ENCODE measurements at regions not wholly inside any gene's neighbourhood (a gene's known extent, or its start where the extent isn't known, plus 50 kb on each side); places are given as distances from the start of the nearest gene placed in this dataset.
A peak's percentile ranks its signal among the peaks of the same experiment; 100 is the strongest.

DNA sequence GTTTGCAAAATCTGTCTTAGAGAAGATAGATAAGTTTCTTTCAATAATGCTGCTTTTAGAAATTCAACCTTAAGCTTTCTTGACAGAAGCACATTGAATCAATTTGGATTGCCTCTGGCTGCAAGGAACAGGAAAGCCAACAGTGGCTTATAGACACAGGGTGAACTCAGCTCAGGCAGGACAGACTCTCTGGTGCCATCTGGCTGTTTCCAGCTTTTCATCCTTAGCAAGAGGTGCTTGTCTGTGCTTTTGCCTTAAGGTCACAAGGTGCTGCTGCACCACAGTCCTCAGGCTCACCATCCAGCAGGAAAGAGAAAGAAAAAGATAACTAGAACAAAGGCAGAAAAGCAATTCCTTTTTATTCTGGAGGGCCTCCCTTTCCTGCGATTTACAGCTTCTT, 93.7 kb upstream of the ETS2 start:
- peak; percentile 10 for DNase-seq

DNA sequence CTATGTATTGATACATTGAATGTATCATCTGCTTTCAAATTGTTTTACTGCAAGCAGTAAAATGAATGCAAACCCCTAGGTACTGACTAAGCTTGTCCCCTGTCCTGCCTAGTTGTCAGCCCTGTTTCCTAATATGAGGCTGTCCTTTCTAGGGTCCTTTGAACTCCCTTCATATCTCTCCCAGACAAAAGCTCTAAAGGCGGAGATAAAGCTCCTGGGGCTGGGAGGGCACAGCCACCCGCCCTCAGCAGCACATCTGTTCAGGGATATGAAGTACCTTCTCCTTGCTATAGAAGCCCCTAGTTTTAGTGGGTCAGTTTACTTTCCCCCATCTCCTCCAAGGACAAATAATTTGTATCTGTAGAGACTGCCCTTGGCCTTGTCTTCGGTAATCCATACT, 93.1 kb upstream of the ETS2 start:
- DNase-seq: no peak

DNA sequence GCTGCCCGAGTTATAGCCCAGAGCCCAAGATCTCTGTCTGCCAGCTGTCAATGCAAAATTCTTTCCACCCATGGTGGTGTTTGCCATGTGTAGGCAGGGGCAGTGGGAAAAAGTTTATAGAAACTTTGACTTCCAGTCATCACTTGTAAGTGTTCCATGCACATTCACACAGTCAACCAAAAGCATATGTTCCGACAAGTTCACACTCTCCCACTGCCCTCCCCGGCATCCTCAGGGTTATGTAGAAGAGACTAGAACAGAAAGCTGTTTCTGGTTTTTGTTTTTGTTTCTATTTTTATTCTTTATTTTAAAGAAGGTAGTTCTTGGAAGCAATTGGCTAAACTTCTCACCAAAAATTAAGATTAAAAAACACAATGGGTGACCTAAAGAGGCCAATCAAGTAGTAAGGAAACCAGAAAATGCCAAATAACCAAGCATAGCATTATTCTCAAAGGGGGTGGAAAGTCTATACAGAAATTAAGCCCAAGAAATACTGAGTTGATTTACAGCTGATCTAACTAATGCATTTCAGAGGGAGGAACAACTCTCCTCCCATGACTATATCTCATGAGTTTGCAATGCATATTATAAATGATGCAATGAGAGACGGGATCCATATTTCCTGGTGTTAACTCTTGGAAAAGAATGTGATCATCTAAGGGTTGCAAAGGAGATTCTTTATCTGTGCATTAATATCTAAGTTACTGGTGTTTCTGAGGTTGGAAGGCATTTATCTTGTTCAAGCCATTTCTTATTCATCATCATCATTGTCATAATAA, 91.5 kb upstream of the ETS2 start:
- no peak for DNase-seq

DNA sequence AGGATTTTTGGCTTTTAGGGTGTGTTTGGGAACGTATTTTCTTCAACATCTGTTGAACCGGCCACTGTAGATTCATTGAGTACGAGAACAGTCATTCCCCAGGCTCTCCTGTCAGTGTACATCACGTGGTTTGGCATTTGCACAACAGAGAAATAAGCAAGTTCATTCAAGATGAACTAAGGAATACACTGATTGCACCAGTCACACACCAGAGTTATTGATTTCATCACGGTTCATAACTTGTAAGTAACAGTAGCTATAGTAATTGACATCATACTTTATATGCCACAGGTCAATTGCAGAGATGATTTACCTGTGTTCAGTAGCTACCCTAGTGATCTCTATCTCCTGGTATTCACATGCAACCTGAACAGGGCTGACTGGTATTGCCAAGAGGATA, 90.7 kb upstream of the ETS2 start:
- no peak for DNase-seq

DNA sequence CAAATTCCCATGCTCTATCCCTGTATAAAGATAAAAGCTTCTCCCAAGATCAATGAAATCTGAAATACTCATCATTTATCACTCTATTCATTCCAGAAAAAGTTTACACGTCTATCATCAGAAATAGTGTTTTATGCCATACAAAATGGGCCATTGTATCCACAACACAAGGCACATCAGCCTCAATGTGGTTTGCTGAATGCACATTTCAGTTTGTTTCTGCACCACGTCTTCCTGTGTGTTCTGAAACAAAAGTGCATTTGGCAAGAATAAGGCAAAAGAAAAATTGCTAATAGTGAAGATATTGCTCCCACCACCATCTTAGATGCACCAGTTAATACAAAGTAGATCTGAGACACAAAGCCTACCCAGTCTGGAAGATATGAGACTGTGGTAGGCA, 89.6 kb upstream of the ETS2 start:
- DNase-seq: no peak

DNA sequence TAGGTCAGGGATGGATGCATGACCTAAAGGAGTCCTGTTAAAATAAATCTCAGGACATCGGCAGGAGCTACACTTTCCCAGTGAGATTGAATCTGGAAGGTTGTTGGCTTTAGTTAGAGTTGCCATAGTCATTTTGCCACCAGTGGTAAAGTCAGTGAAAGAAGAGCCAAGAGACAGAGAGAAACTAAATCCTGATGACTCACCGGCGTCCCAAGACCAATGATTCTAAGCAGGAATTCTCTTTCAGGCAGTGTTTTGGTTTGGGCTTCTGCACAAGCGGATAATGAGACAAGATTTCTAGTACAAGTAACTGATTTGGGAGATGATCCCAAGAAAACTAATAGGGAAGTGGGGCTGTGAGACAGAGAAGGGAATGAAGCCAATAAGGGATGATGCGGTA, 88.8 kb upstream of the ETS2 start:
- no peak for DNase-seq

DNA sequence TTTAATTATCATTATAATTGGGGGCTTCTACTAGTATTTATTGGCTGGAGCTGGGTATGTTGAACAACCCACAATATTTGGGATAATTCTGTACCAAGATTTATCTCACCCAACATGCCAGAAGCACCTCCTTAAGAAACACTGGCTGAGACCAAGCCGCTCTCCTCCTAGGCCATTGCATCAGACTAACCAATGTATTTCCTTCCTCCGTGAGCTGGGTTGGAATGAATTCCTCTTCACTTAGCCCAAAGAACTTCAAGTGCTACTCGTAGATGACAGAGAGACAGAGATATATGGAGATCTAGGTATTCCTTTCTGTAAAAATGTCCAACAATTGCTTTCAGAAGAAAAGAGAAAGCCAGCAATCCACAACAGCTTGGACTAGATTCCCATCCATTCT, 87.2 kb upstream of the ETS2 start:
- no peak for DNase-seq

DNA sequence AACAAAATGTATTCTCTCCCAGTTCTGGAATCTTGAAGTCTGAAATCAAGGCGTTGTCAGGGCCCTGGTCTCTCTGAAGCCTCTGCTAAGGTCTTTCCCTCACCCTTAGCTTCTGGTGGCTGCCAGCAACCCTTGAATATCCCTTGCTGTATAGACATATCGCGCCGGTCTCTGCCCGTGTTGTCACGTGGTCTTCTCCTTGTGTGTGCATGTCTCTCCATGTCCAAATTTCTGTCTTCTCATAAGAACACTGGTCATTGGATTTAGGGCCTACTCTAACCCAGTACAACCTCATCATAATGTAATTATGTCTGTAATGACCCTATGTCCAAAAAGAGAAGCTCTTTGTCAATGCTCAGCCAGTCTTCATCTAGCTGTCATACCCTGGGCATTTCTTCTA, 85.7 kb upstream of the ETS2 start:
- no peak for DNase-seq

DNA sequence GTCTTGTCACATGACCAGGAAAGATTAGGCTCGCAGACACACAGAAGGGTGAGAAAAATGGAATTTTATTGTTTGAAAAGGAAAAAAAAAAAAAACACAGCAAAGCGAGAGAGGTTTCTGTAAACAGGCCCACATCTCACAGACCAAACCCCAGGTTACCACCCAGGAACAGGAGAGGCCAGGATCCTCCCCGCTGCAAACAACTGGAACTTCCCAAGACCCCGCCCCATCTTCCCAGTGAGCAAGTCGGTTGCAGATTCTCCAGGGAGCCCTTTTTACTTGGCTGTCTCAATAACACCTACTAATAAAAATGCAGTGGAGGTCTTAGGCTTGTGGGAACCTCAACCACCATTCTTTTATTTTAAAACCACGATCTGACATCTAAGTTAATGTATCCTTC, 84.7 kb upstream of the ETS2 start:
- DNase-seq: no peak

DNA sequence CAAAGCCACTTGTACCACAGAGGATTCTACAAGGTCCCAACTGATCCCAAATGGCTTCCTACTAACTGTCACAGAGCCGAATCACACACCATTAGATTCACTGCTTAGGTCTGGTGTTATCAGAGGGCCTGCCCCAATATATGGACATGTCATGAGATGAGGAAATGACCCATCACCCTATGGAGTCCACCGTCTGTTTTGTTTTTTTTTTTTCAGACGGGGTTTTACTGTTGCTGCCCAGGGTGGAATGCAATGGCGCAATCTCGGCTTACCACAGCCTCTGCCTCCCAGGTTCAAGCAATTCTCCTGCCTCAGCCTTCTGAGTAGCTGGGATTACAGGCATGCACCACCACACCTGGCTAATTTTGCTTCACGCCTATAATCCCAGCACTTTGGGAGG, 83.8 kb upstream of the ETS2 start:
- no peak for DNase-seq

DNA sequence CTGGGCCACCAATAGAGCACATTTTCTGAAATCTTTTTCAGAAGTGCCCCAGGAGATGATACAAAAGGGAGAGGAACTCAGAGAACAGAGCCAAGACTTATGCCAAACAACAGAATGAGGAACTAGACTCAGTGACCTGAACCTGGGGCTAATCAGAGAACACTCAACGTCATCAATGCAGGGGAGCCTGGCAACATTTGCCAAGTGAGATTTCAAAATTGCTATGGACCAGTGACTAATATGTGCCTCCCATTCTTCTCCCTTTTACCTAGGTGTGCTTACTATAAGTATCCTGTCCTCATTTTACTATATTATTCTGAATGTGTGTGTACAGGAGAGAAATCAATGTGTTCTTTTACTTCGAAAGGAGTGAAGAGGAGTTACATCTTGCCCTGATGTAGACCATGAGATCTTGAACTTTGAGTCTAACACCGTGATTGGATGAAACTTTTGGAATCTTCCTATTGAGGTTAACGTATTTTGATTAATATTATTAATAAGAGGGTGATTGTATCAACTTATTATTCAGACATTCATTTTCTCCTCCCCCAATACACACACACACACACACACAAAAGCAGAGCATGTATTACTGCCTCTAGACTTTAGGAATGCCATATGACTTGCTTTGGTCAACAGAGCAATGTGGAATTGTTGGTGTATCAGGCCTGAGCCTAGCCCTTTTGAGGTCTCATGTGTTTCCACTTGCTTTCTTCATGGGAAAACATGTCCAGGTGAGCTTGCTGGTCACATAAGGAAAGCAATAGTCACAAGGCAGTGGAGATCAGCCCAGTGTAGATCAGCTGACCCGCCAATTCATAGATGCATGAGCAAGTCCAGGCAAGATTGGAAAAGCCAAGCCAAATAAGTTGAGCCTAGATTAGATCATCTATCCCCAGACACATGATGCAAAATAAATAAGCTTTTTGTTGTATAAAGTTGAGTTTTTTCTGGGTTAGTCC, 80.3 kb upstream of the ETS2 start:
- no peak for DNase-seq

DNA sequence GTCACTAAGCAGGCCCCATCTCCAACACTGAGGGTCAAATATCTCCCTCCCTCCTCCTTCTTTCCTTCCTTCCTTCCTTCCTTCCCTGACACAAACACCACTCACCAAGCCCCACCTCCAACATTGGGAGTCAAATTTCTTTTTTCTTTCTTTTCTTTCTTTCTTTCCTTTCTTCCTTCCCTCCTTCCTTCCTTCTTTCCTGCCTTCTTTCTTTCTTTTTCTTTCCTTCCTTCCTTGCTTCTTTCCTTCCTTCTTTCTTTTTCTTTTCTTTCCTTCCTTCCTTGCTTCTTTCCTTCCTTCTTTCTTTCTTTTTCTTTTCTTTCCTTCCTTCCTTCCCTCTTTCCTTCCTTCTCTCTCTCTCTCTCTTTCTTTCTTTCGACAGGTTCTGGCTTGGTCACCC, 79.2 kb upstream of the ETS2 start:
- DNase-seq: no peak

DNA sequence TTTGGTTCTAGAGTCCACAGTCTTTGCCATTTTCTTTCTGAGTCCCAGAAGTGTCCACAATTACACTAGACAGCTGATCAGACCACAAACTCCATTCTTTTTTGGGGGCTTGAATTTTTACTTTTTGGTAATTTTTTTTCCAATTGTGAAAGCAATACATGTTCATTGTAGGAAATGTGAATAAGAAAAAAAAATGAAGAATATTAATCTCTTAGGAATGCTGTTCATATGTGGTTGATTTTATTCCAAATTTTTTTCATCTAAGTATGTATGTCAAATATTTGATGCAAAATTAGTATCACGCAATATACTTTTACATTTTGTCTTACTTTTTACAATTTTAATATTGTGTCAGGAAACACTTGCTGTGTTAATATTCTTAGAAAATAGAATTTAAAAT, 76.4 kb upstream of the ETS2 start:
- DNase-seq: no peak

DNA sequence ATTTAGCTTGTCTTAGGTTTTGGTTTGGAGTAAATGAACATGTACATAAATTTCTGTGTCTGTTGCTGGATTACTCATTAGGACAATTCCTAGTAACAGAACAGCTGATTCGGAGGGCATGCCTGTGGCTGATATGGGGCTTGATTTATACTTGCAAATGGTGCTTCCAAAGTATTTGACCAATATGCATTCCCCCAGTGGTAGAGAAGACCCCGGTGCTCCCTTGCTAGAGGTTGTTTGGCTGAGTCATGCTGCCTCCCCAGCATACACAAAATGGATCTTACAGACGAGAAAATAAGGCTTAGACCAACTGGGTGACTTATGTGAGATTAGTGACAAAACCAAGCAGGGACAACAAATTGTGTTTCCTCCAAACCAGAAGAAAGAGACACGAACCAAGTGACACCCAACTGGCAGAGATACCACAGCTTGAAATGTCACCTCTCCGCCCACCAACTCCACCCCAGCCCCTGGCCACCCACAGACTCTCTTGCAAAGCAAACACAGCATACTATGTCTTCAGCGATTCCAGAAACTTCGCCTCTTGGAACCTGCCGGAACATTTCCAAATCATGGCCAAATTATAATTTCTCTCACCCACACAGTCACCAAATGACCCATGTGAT, 75.9 kb upstream of the ETS2 start:
- no peak for DNase-seq

DNA sequence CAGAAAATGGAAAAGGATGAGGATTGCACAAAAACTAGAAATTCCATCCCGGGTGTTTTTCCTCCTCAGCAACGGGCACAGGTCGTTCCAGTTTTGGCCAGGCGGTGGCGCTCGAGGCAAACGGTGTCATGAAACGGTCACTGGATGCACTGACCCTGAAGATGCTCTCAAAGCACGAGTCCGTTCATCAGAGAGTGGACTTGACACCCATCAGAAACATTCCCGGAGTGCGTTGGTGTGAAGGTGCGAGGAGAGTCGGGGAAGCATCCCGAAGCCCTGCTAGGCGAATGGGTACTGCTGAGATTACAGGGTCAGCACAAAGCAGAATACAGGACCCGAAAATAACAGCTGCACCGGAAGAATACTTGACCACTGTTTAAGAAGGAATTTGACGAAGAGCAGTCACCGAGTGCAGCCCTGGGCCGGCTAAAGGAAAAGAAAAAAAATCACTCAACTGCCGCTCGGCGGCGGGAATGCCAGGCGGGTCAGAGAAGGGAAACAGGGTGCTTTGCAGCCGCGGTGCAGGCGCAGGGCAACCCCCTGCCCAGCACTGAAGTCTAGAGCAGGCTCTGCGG, 71.7 kb upstream of the ETS2 start:
- no peak for DNase-seq

DNA sequence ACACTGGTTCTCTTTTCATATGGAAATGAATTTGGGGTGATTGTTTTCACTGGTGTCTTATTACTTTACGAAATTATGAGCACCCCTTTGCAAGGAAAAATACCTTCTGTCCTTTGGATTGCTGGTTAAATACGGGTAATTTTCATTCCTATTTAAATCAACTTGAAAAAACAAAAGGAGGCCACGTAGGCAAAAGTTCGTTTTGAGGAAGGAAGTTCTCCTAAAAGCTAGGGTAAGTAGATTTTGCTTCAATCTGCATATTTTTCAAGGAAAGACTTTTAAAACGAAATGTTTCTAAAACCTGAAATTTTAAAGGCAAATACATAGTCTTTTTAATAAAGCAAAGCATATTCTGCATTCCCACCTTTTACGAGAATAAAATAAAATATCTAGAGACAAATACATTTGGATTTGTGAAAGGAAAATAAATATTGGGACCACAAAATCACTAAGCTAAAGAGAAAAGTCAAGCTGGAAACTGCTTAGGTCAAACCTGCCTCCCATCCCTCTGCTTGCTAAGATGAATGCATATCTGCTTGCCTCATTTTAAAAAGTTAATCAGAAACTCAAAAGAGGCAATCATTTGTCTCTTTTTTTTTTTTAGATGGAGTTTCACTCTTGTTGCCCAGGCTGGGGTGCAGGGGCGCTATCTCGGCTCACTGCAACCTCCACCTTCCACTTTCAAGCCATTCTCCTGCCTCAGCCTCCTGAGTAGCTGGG, 70.9 kb upstream of the ETS2 start:
- no peak for DNase-seq

DNA sequence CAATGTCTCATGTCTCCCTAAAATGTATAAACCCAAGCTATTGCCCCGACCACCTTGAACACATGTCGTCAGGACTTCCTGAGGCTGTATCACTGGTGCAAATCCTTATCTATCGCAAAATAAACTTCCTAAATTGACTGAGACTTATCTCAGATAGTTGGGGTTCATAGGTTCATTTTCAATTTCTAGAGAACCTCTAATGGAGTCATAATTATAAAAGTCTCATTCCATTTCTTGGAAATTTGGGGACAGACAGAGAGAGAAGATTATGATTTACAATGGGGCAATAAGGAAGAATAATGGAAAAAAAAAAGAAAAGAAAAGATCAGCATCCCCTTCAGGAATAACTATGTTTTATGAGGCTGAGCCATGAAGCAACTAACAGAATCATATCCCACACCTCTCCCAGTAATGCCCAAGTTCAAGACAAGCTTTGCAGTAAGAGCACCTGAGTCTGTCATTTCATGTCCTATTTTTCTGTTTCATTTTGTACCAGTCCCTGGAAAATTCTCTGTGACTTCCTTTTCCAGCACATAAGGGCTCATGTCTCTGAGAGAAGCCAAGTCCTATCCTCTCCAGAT, 70.0 kb upstream of the ETS2 start:
- DNase-seq: no peak

DNA sequence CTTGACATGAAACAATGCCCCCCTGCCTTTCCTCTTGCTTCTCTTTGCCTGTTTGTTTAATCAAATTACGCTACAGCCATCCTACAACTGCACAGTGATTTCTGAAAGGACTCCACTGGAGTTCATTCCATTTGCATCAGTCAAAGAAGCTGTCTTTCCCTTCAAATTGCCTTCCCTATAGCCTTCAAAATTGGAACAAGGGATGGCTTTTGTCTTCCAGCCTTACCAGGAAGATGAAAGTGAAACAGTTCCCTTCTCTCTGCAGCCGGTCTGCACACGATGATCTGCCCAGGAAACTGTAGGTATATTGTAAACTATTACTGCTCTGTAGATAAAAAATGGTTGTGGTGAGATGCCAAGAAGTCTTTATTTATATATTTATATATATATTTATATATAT, 65.6 kb upstream of the ETS2 start:
- no peak for DNase-seq

DNA sequence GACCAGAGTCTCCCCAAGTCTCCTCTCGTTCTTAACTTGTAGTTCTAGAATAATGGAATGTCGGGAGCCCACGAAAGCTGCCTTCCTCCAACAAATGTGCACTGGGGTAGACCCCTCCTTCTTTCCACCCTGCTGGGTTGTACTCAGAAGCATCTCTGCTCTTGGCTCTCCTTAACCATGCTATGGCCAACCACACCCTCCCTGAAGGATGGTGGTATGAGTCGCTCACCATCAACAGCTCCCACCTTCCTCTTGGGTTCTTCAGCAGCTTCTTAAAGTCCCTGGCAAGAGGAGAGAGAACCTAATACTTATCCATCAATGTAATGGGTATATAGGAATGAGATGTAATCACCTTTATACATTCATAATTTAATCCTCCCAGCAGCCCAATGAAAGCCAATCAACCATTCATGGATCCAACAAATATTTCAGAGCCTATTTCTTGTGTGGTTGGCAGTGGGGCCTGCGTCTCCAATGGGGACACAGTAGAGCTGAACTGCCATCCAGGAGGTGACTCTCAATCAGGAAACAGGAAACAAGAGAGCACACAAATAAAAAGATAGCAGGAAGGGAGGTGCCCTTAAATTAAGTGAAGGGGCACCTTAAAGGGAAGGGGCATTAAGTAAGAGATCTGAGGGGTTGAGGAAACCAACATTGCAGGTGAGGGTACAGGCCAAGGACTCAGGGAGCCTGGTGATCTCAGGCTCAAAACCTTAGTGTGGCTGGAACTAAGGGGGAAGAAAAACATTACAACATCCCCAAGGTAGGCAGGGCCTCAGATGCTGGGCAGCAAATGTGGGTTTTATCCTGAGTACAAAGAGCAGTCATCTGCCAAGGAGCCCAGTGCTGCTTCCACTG, 64.4 kb upstream of the ETS2 start:
- no peak for DNase-seq

DNA sequence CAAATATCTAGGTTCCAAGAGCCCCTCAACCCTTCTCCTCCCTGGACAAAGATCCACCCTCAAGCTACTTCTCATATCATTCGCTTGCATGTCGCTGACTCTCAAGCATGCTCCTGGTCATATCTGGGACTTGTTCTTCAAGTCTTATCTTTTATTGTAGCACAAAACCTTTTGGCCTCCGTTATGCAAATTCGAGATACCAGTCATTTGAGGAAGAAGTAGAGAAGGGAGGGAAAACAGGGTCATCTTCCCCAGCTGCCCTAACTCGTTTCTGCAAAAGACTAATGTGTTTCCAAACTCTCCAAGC, 63.8 kb upstream of the ETS2 start:
- DNase-seq: no peak

DNA sequence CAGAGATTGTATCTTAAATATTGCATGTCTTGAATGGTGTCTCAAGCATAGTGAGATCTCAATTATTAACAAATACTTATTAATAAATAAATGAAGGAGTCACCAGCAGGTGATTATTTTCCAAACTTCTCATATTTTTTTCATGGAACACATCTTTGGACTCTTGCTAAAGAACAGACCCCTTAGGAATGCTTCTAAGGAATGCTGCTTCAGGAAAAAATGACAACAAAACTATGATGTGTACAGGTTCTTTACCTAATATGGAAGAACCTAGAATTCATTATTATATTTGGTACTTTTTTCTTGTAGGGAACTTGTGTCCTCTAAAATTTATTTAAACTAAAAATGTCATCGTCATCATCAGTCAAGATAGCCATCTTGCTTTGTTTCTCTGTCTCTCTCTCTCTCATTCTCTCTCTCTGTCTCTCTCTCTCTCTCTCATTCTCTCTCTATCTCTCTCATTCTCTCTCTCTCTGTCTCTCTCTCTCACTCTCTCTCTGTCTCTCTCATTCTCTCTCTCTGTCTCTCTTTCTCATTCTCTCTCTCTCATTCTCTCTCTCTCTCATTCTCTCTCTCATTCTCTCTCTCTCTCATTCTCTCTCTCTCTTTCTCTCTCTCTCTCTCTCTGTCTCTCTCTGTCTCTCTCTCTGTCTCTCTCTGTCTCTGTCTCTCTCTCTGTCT, 63.0 kb upstream of the ETS2 start:
- DNase-seq: no peak
